ENCODE measurements at regions not wholly inside any gene's neighbourhood (a gene's known extent, or its start where the extent isn't known, plus 50 kb on each side); places are given as distances from the start of the nearest gene placed in this dataset.
A peak's percentile ranks its signal among the peaks of the same experiment; 100 is the strongest.

- TF ChIP-seq POLR2A (IDR thresholded peaks at IDR 0.05; ENCODE audit: low read depth, low read length) (no peak), POLR2AphosphoS5 (IDR thresholded peaks at IDR 0.05; ENCODE audit: insufficient read depth, low read depth, low read length) (no peak), CTCF (IDR thresholded peaks at IDR 0.05; ENCODE audit: extremely low read depth in 1 of 2, insufficient read depth in 1 of 2, low read depth in 1 of 2, low read length in 2 of 2) (no peak), EZH2 (IDR thresholded peaks at IDR 0.05; ENCODE audit: borderline replicate concordance, low read depth, low read length, severe bottlenecking) (no peak), JUN (IDR thresholded peaks at IDR 0.05; ENCODE audit: borderline replicate concordance, insufficient read depth, insufficient read length, low read depth) (peak; percentile 38), MYC (IDR thresholded peaks at IDR 0.05; ENCODE audit: low read depth, low read length) (no peak), FOS (IDR thresholded peaks at IDR 0.05; ENCODE audit: borderline replicate concordance, insufficient read depth, low read length) (no peak), MAX (IDR thresholded peaks at IDR 0.05; ENCODE audit: insufficient read depth, insufficient read length) (no peak), GATA2 (IDR thresholded peaks at IDR 0.05; ENCODE audit: insufficient read depth, insufficient read length, low read depth, low read length) (no peak)
Observed at GRCh38 chr4:159029481-159029880, 73.4 kb upstream of the RAPGEF2 start.
